ENCODE measurements at regions not wholly inside any gene's neighbourhood (a gene's known extent, or its start where the extent isn't known, plus 50 kb on each side); places are given as distances from the start of the nearest gene placed in this dataset.

DNA sequence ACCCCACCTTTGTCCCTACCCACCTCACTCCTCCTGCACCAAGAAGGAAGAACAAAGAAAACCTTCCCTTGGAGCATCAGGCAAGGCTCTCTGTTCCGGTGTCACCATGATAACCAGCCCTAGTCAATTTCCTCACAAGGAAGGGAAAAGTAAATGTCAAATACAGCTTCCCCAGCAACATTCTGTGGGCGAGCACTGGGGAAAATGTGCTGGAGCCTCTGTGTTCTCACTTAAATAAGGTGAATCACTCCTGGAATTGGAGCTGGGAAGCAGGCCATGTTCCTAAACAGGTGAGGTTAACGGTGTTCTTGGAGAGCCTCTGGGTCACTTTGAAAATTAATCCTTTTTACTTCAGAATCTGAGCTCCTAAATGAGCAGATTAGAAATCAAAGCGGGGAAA, 427.9 kb upstream of the ERCC4 start:
- DNase-seq = no peak
- intact Hi-C loops (cut with micrococcal nuclease) = no loop called here
- Histone ChIP-seq H3K4me1 (no peaks in the 10 kb centered on the region), H3K27ac (replicated peaks) (no peak overlapping the region), H3K36me3 (no peaks in the 10 kb centered on the region), H3K4me3 (no peak overlapping the region), H3K27me3 (ENCODE audit: low read depth) (peaks cover 31% of the 10 kb centered on the region), H3K9me3 (replicated peaks) (no peaks in the 10 kb centered on the region)
- TF ChIP-seq CTCF (IDR thresholded peaks at IDR 0.05; ENCODE audit: borderline replicate concordance) = no peak

DNA sequence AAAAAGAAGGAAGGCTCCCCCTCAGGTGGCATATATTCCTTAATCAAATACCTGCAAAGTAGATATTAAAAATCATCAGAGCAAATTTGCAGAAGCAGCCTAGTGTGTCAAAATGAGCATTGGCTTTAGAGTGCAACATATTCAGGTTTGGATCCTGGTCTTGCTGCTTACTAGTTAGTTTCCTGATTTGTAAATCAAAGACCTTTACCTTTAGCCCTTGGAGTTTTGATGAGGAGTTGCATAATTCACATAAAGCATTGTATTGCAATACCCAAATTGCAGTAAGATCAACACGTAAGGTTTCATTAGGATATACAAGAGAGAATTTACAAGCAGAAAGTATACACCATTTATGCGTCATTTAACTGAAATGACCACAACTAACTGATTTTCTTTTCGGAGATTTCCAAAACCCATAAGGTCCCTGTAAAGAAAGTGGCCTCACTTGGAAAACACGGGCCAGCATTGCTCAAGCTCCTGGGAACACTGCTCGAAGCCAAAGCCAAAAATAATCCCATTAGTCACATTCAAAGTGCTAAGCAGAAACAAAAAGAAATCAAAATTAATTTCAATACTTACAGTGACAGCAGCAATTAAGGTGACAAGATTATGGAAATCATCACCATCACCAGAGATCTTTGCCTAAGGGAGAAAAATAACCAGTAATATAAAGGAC, 415.9 kb upstream of the ERCC4 start:
- H3K27ac ChIP-seq (replicated peaks) = no peak overlapping the region
- no peak overlapping the region for H3K4me3 ChIP-seq
- peaks cover 19% of the 10 kb centered on the region for H3K9me3 ChIP-seq (replicated peaks)
- H3K4me1 ChIP-seq = no peaks in the 10 kb centered on the region
- intact Hi-C loops (cut with micrococcal nuclease) = no loop called here
- DNase-seq = no peak
- H3K27me3 ChIP-seq (ENCODE audit: low read depth) = no peaks in the 10 kb centered on the region
- H3K36me3 ChIP-seq = no peaks in the 10 kb centered on the region
- TF ChIP-seq CTCF (IDR thresholded peaks at IDR 0.05; ENCODE audit: borderline replicate concordance) = no peak

DNA sequence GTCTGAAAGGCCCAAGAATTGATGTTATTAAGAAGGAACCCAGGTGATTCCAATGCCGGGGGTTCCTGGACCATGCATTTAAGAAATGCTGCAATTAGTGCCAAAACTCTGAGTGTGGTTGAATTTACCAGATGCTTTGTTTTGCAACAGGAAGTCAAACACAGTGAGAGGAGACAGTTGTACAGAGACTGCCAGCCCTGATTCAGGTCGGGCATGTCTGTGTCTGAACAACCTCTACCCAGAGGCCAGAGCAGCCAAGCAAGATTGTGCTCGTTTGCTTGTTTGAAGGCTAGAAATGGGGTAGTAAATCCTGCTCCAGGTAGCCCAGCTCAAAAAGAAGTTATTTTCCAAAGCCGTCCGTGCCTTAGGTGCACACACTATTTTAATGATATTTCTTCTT, 412.4 kb upstream of the ERCC4 start:
- no peak for DNase-seq
- Histone ChIP-seq H3K9me3 (replicated peaks) (peaks cover 21% of the 10 kb centered on the region), H3K27ac (replicated peaks) (no peak overlapping the region), H3K4me1 (no peaks in the 10 kb centered on the region), H3K27me3 (ENCODE audit: low read depth) (peaks cover 9% of the 10 kb centered on the region), H3K4me3 (no peak overlapping the region), H3K36me3 (no peaks in the 10 kb centered on the region)
- intact Hi-C loops (cut with micrococcal nuclease) = no loop called here
- no peak for TF ChIP-seq CTCF (IDR thresholded peaks at IDR 0.05; ENCODE audit: borderline replicate concordance)

- Histone ChIP-seq H3K27me3 (ENCODE audit: low read depth) (peaks cover 9% of the 10 kb centered on the region), H3K27ac (replicated peaks) (no peak overlapping the region), H3K9me3 (replicated peaks) (peaks cover 29% of the 10 kb centered on the region), H3K4me1 (no peaks in the 10 kb centered on the region), H3K36me3 (no peaks in the 10 kb centered on the region), H3K4me3 (no peak overlapping the region)
- TF ChIP-seq CTCF (IDR thresholded peaks at IDR 0.05; ENCODE audit: borderline replicate concordance) = peak; percentile 15
- intact Hi-C loops (cut with micrococcal nuclease) = no loop called here
- no peak for DNase-seq
Observed at GRCh38 chr16:13510425-13511151, 409.4 kb upstream of the ERCC4 start.

DNA sequence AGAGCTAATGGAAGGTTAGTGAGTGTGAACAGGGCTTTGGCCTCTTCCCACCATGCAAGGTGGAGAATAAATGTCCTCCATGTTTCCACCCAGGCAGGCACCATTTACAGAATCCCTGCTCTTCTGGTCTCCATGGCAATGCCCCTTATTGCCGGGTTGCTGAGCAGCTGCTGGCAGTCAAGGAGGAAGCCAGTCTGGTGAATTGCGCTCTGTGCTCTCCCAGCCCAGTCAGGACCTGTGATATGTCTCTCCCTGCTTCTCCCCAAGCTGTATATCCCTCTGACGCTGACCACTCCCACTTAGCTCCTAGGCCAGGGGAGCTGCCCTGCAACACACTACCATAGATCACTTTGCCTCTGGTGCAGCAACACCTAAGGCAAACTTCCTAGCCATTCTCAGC, 402.1 kb upstream of the ERCC4 start:
- intact Hi-C loops (cut with micrococcal nuclease) = no loop called here
- H3K27me3 ChIP-seq (ENCODE audit: low read depth) = no peaks in the 10 kb centered on the region

More for the DNA sequence above, 402.1 kb upstream of the ERCC4 start:
- TF ChIP-seq CTCF (IDR thresholded peaks at IDR 0.05; ENCODE audit: borderline replicate concordance) = no peak
- H3K36me3 ChIP-seq = no peaks in the 10 kb centered on the region
- H3K9me3 ChIP-seq (replicated peaks) = peaks cover 27% of the 10 kb centered on the region
- no peak overlapping the region for H3K27ac ChIP-seq (replicated peaks)
- no peaks in the 10 kb centered on the region for H3K4me1 ChIP-seq
- DNase-seq = no peak
- no peak overlapping the region for H3K4me3 ChIP-seq
